NCI-H82 (cell line): ENCODE measurements at regions not wholly inside any gene's neighbourhood (a gene's known extent, or its start where the extent isn't known, plus 50 kb on each side); places are given as distances from the start of the nearest gene placed in this dataset.

ENCODE experiments used
- DNase-seq: peaks from one replicate; lab custom pipeline; 2025; lab: John Stamatoyannopoulos, UW

- DNase-seq = no peak
Observed at GRCh38 chr6:17226786-17227233, 54.4 kb upstream of the RBM24 start.

GRCh38 chr6:17227403-17227802, 53.8 kb upstream of the RBM24 start:
- DNase-seq = no peak
